Right kidney (tissue), 1 donor: ENCODE measurements at regions not wholly inside any gene's neighbourhood (a gene's known extent, or its start where the extent isn't known, plus 50 kb on each side); places are given as distances from the start of the nearest gene placed in this dataset.

ENCODE experiments used
- DNase-seq: peaks from one replicate; pipeline ENCODE4 v3.0.0-alpha.2; 2016

- DNase-seq, result no peak
Observed at GRCh38 chr9:88696501-88696900, 161.5 kb downstream of the NXNL2 start.

- DNase-seq, result peak; percentile 35
Observed at GRCh38 chr9:88697764-88698432, 162.9 kb downstream of the NXNL2 start.

- no peak for DNase-seq
Observed at GRCh38 chr9:88702985-88703384, 168.0 kb downstream of the NXNL2 start.

GRCh38 chr9:88706193-88707113, 171.5 kb downstream of the NXNL2 start:
- peak; percentile 71 for DNase-seq

GRCh38 chr9:88710449-88710848, 175.5 kb downstream of the NXNL2 start:
- no peak for DNase-seq

GRCh38 chr9:88711719-88712118, 176.7 kb downstream of the NXNL2 start:
- DNase-seq, result no peak

GRCh38 chr9:88712484-88712883, 177.5 kb downstream of the NXNL2 start:
- DNase-seq, result no peak

- DNase-seq, result no peak
Observed at GRCh38 chr9:88713010-88713409, 178.0 kb downstream of the NXNL2 start.

- DNase-seq, result no peak
Observed at GRCh38 chr9:88716596-88717290, 181.8 kb downstream of the NXNL2 start.

- no peak for DNase-seq
Observed at GRCh38 chr9:88721025-88721424, 186.0 kb downstream of the NXNL2 start.

GRCh38 chr9:88721495-88722279, 186.7 kb downstream of the NXNL2 start:
- no peak for DNase-seq

- no peak for DNase-seq
Observed at GRCh38 chr9:88722753-88723152, 187.8 kb downstream of the NXNL2 start.

GRCh38 chr9:88723751-88724150, 188.8 kb downstream of the NXNL2 start:
- no peak for DNase-seq

GRCh38 chr9:88724331-88724730, 189.4 kb downstream of the NXNL2 start:
- no peak for DNase-seq

- no peak for DNase-seq
Observed at GRCh38 chr9:88725300-88726019, 190.5 kb downstream of the NXNL2 start.

- no peak for DNase-seq
Observed at GRCh38 chr9:88726803-88727202, 191.8 kb downstream of the NXNL2 start.

GRCh38 chr9:88730780-88731179, 195.8 kb downstream of the NXNL2 start:
- DNase-seq, result no peak

GRCh38 chr9:88732128-88732527, 197.2 kb downstream of the NXNL2 start:
- no peak for DNase-seq

GRCh38 chr9:88733651-88734421, 198.9 kb downstream of the NXNL2 start:
- no peak for DNase-seq

GRCh38 chr9:88734527-88734926, 199.5 kb downstream of the NXNL2 start:
- DNase-seq, result no peak

- DNase-seq, result no peak
Observed at GRCh38 chr9:88736136-88736637, 201.2 kb downstream of the NXNL2 start.
